HG02970 (cell line): ENCODE measurements at regions not wholly inside any gene's neighbourhood (a gene's known extent, or its start where the extent isn't known, plus 50 kb on each side); places are given as distances from the start of the nearest gene placed in this dataset.

Experiments
- ATAC-seq: cut with Tn5 transposase; IDR thresholded peaks from one replicate; pipeline ENCODE4 v1.9.1; 2021; ENCODE audit warnings: mild to moderate bottlenecking, moderate library complexity, moderate number of reproducible peaks; ENCODE audit not compliant: unreplicated experiment, low FRiP score

- no peak for ATAC-seq
Observed at GRCh38 chr13:110965755-110966134, 50.9 kb upstream of the ANKRD10 start.

- peak; percentile 93 for ATAC-seq
Observed at GRCh38 chr13:110965038-110965754, 50.3 kb upstream of the ANKRD10 start.
